Skeletal muscle satellite cell (primary cell): ENCODE measurements at regions not wholly inside any gene's neighbourhood (a gene's known extent, or its start where the extent isn't known, plus 50 kb on each side); places are given as distances from the start of the nearest gene placed in this dataset.
"Not testable (repeated sequence)": the region's sequence is repeated elsewhere in the genome, so short reads cannot be mapped to it uniquely, and the experiment has no call there.

Source experiments
- H3K27me3 ChIP-seq: 2 replicates; pipeline ENCODE4 v1.7.0; 2013; ENCODE audit warnings: low read length; ENCODE audit not compliant: control insufficient read depth, insufficient read depth
- H3K36me3 ChIP-seq: 2 replicates; pipeline ENCODE4 v1.7.0; 2013; ENCODE audit warnings: mild to moderate bottlenecking, control low read depth, low read length; ENCODE audit not compliant: insufficient read depth
- H3K4me1 ChIP-seq: 2 replicates; pipeline ENCODE4 v1.7.0; 2013; ENCODE audit warnings: low read length; ENCODE audit not compliant: control insufficient read depth, insufficient read depth
- H3K4me2 ChIP-seq: 2 replicates; pipeline ENCODE4 v1.7.0; 2013; ENCODE audit warnings: mild to moderate bottlenecking, low read length
- H3K4me3 ChIP-seq: 2 replicates; pipeline ENCODE4 v1.7.0; 2013; ENCODE audit warnings: low read length
- H3K9ac ChIP-seq: 2 replicates; pipeline ENCODE4 v1.7.0; 2013; ENCODE audit warnings: mild to moderate bottlenecking, low read depth, low read length, moderate library complexity
- H3K9me3 ChIP-seq: replicated peaks from 2 replicates; pipeline ENCODE4 v1.7.0; 2013; ENCODE audit warnings: mild to moderate bottlenecking, control low read depth, low read length

- no peak overlapping the region for H3K9ac ChIP-seq
- no peaks in the 10 kb centered on the region for H3K4me1 ChIP-seq
- no peak overlapping the region for H3K4me2 ChIP-seq
- H3K36me3 ChIP-seq, result no peaks in the 10 kb centered on the region
- no peak overlapping the region for H3K4me3 ChIP-seq
- H3K9me3 ChIP-seq, result no peaks in the 10 kb centered on the region
- H3K27me3 ChIP-seq, result no peaks in the 10 kb centered on the region
Observed at GRCh38 chr14:105591052-105591451, 64.7 kb downstream of the TMEM121 start.

- H3K36me3 ChIP-seq, H3K9me3 ChIP-seq, H3K4me3 ChIP-seq, H3K9ac ChIP-seq, H3K4me1 ChIP-seq, H3K27me3 ChIP-seq, H3K4me2 ChIP-seq: not testable (repeated sequence)
Observed at GRCh38 chr14:105591792-105592341, 65.5 kb downstream of the TMEM121 start.

- not testable (repeated sequence) for H3K4me3 ChIP-seq, H3K36me3 ChIP-seq, H3K4me2 ChIP-seq, H3K27me3 ChIP-seq, H3K9me3 ChIP-seq, H3K4me1 ChIP-seq, H3K9ac ChIP-seq
Observed at GRCh38 chr14:105592646-105593045, 66.3 kb downstream of the TMEM121 start.

GRCh38 chr14:105595346-105595745, 69.0 kb downstream of the TMEM121 start:
- not testable (repeated sequence) for H3K27me3 ChIP-seq, H3K36me3 ChIP-seq, H3K9me3 ChIP-seq, H3K4me2 ChIP-seq, H3K9ac ChIP-seq, H3K4me1 ChIP-seq, H3K4me3 ChIP-seq

GRCh38 chr14:105596374-105596773, 70.0 kb downstream of the TMEM121 start:
- not testable (repeated sequence) for H3K4me3 ChIP-seq, H3K27me3 ChIP-seq, H3K4me2 ChIP-seq

GRCh38 chr14:105598040-105598763, 71.8 kb downstream of the TMEM121 start:
- H3K4me2 ChIP-seq, H3K9me3 ChIP-seq, H3K4me1 ChIP-seq, H3K4me3 ChIP-seq, H3K27me3 ChIP-seq, H3K9ac ChIP-seq, H3K36me3 ChIP-seq: not testable (repeated sequence)

More at GRCh38 chr14:105596374-105596773, 70.0 kb downstream of the TMEM121 start:
- H3K4me1 ChIP-seq, H3K36me3 ChIP-seq, H3K9ac ChIP-seq, H3K9me3 ChIP-seq: not testable (repeated sequence)

- H3K27me3 ChIP-seq, H3K4me3 ChIP-seq, H3K9me3 ChIP-seq, H3K4me2 ChIP-seq, H3K4me1 ChIP-seq, H3K9ac ChIP-seq, H3K36me3 ChIP-seq: not testable (repeated sequence)
Observed at GRCh38 chr14:105598925-105599586, 72.7 kb downstream of the TMEM121 start.

GRCh38 chr14:105600195-105600938, 74.0 kb downstream of the TMEM121 start:
- not testable (repeated sequence) for H3K9ac ChIP-seq, H3K9me3 ChIP-seq, H3K4me1 ChIP-seq, H3K36me3 ChIP-seq, H3K27me3 ChIP-seq, H3K4me2 ChIP-seq, H3K4me3 ChIP-seq

- Histone ChIP-seq H3K4me3 (no peak overlapping the region), H3K27me3 (no peaks in the 10 kb centered on the region)
Observed at GRCh38 chr14:105600939-105601359, 74.6 kb downstream of the TMEM121 start.

GRCh38 chr14:105601360-105602242, 75.2 kb downstream of the TMEM121 start:
- Histone ChIP-seq H3K9me3 (peaks cover 6% of the 10 kb centered on the region), H3K27me3 (no peaks in the 10 kb centered on the region), H3K4me1 (no peaks in the 10 kb centered on the region), H3K4me2 (no peak overlapping the region), H3K36me3 (no peaks in the 10 kb centered on the region), H3K9ac (no peak overlapping the region), H3K4me3 (no peak overlapping the region)

More at GRCh38 chr14:105600939-105601359, 74.6 kb downstream of the TMEM121 start:
- Histone ChIP-seq H3K4me1 (no peaks in the 10 kb centered on the region), H3K9me3 (peaks cover 6% of the 10 kb centered on the region), H3K36me3 (no peaks in the 10 kb centered on the region), H3K4me2 (no peak overlapping the region), H3K9ac (no peak overlapping the region)

GRCh38 chr14:105602243-105602750, 75.9 kb downstream of the TMEM121 start:
- Histone ChIP-seq H3K36me3 (no peaks in the 10 kb centered on the region), H3K4me1 (no peaks in the 10 kb centered on the region), H3K9ac (no peak overlapping the region), H3K27me3 (no peaks in the 10 kb centered on the region), H3K4me3 (no peak overlapping the region), H3K9me3 (peaks cover 6% of the 10 kb centered on the region), H3K4me2 (no peak overlapping the region)
